ENCODE measurements at regions not wholly inside any gene's neighbourhood (a gene's known extent, or its start where the extent isn't known, plus 50 kb on each side); places are given as distances from the start of the nearest gene placed in this dataset.

DNA sequence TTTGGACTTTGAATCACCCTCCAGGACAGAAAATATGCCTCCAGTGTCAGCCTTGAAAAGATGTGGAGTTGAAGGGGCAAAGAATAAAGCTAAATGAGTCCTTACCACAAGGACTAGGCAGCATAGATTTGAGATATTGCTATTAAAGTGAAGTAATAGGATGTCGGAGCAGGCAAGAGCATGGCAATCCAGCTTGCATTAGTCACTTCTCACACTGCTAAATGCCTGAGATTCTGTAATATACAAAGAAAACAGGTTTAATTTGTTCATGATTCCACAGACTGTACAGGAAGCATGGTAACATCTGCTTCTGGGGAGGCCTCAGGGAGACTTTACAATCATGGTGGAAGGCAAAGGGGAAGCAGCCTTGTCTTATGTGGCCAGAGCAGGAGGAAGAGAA is 109.8 kb upstream of the PCDH7 start:
- no peak for DNase-seq

DNA sequence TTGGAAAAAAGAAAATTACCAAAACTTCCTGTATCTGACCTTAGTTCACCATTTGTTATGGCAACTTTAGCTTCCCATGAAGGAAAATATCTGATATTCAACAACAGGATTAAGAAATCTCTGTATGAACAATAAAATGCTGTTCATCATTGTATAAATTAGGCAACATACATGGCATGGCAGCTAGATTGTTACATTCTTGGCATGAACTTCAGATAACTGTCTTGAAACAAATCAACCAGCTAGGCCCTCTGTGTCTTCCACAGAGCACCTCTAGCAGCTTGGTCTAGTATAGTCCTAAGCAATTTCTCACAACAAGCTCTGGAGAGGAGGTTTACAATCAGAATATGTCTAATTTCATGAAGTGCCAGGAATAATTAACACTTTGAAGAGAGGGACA is 105.4 kb upstream of the PCDH7 start:
- no peak for DNase-seq

DNA sequence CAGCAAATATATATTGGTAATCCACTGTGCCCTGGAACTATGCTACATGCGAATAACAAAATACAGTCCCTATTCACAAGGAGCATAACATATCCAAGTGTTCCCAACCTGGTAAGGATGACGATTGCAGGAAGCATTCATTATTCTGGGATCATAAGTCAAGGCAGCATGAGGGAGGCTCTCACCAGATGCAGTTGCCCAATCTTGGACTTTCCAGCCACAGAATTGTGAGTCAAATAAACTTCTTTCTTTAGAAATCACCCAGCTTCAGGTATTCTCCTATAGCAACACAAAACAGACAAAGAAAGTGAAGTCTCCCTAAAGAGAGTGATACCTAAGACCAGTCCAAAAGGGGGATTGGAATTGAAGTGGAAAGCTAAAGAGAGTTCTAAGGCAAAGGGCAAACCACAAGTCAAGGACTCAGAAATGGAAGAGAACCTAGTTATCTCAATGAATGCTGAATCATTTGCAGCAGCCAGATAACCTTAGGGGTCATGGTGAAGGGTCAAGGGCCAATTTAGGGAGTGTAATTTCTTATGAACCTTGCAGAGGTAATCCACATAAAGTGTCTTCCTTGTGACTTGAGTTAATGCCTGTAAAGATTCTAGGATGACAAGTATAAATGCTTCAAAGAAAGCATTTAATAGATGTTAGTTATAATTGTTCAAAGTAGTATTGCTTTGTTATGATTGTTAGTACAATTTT is 103.1 kb upstream of the PCDH7 start:
- no peak for DNase-seq

DNA sequence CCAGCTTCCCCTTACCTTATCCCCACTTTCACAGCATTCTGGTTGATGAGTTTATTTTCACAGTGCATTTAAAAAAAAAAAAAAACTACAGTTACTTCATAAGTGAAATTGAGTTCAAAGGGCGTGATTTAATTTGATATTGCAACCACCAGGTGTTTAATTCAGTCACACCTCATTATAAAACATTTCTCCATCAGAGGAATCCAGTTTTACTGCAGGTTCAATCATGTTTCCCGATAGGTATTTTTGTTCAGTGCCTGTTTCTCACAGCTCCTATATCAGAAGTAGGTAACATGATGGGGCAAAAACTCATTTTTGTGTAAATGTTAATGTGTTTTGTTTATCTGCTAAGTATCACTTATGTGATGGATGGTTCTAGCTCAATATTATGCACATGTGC is 102.3 kb upstream of the PCDH7 start:
- no peak for DNase-seq

DNA sequence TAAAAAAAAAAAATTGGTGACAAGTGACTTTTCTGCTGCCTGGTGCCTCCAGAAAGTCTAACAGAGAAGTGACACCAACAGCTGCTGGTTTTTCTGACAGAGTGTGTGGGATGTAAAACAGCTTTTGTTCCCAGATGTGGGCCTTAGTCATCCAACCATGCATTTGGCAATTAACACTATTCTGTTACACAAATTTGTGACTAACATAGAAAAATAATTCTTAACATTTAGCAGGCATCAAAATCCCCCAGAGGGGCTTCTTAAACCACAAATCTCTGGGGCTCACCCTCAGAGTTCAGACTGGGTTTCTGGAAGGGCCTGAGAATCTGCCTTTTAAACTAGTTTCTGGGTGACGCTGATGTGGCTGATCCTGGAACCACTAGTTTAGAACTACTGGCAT is 100.5 kb upstream of the PCDH7 start:
- no peak for DNase-seq

DNA sequence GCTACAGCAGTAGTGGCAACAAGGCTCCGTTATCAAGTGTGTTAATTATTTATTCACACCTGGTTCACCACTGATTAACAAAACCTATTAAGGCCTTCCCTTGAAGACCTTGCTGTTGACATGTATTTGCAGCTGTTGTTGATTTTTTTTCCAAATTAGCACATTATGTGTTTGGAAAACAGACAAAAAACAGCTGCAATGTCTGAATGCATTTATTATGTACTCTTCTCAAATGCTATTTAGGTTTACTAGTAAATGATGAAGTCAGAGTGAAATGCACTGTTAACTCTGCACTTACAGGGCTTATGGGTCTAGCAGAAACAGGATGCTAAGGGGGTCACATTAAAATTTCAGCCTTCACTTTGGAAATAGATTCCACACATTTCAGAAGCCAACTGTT is 99.5 kb upstream of the PCDH7 start:
- DNase-seq = no peak

DNA sequence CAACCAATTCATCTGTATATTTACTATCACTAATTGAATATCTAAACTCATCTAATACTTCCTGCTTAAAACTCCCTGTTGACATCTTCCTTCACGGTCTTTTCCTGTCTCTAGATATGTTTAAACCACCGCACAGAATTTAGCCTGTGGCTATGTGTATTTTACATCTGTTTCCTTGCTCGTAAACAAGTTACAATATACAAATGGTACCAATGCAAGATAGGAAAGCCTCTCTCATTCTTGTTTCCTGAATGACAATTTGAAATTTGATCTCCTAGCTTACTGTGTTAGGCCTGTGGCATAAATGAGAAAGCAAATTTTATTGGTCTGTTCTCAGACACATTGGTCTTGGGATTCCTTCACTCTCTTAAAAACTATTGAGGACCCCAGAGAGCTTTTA is 89.7 kb upstream of the PCDH7 start:
- no peak for DNase-seq

DNA sequence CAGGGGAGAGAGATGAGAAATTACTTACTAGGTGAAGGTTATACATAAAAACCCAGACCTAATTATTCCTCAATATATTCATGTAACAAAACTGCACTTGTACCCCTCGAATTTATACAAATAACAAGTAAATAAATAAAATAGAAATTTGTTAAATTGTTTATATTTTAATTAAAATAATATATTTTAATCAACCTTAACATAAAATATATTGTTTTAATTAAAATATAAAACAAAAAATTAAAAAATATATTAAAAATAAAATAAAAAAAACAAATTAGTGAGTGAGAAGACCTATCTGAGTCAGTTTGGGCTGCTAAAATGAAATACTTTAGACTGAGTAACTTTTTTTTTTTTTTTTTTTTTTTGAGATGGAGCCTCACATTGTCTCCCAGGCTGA is 87.4 kb upstream of the PCDH7 start:
- DNase-seq = no peak

DNA sequence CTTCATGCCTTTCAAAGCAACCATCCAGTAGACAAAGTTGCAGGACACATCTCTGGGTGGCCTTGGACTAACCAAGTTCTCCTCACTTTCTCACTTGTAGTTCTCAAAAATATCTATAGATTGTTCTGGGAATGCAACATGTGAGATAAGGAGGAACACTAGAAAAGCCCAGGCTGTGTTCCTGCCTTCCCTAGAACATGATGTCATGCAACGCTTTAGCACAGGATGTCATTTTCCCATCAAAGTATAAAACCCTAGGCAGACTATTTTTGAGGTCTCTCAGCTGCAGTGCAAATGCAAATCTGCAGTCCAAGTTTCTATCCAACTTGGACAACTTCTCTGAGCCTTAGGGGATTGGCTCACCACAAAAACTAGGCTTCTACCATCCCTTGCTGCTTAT is 78.8 kb upstream of the PCDH7 start:
- no peak for DNase-seq

DNA sequence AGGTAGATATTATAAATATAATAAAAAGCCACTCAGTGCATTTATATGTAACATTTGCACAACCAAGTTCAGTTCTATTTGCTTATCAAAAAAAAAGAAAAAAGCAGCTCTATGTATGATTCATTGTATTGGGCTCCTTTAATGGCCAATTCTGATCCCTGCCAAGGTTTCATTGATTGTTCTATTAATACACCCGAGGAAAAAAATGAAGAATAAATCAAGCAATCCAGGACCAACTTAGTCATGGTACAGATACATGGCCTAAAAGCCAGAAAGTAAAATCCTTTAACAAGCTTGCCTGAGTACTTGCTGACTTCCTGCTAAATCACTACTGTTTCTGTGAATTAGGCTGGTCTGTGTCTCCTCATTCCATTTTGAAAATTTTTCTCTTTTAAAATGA is 77.6 kb upstream of the PCDH7 start:
- no peak for DNase-seq

DNA sequence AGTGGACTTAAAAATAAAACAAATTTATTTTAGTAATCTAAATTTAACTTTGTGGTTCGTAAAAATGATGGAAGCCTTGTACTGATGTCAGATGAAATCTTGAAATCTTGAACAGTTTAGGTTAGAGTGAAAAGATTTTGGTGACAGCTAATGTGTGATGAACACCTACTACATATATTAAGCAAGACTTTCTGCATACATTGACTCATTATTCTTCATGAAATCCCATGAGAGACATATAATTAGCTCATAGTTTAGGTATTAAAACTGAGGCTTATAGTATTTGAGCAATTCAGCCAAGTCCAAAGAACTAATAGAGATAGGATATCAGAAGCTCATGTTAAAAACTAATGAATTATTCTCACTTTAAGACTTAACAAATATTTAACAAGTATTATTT is 66.9 kb upstream of the PCDH7 start:
- no peak for DNase-seq

DNA sequence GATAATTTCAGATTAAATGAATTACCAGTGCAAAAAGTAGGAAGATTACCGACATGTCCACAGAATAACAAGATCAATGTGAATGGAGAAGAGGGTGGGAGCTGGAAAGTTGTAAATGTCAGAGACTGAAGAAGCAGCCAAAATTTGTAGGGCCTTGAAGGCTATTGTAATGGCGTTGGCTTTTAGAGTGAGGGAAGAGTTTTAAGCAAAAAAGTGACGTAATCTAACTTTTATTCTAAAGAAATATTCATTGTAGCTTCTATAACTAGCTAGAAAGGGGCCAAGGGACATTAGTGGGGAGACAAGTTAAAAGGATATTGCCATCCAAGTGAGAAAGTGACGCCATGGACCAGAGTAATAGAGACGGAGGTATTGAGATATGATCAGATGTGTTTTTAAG is 63.3 kb upstream of the PCDH7 start:
- no peak for DNase-seq

DNA sequence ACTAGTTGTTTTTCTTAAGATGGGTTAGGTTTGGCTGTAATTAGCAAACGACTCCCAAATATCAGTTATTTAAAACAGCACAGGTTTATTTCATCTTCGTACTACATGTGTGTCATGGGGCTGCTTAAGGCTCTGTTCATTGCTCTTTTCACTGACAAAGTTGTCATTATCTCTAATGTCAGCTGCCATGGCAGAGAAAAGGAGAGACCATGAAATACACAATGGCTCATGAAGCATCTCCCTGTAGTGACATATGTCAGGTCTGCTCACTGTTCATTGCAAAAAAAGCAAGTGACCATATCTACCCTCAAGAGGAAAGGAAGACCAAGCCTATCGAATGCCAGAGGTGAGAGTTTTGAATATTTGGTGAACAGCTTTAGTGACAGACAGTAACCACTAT is 52.2 kb upstream of the PCDH7 start:
- no peak for DNase-seq

DNA sequence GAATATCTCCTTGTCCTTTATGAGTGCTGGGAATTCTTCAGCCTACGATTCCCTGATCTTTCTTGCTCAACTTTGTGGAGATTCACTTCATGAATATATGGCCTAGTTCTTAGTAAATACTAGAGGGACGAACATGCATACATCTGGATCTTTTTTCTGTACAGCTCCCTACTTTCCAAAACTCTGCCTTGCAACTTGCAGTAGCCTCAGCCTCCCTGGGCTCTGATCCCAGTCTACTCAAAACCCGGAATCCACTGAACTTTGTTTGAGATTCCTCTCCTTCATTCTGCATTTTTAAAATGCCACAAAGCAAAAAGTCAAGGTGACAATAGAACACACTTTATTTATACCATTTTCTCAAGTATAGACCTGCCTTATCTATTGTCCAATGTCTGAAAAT is 50.0 kb upstream of the PCDH7 start:
- no peak for DNase-seq

Data from GDM1 (cell line).